ENCODE measurements at regions not wholly inside any gene's neighbourhood (a gene's known extent, or its start where the extent isn't known, plus 50 kb on each side); places are given as distances from the start of the nearest gene placed in this dataset.

DNA sequence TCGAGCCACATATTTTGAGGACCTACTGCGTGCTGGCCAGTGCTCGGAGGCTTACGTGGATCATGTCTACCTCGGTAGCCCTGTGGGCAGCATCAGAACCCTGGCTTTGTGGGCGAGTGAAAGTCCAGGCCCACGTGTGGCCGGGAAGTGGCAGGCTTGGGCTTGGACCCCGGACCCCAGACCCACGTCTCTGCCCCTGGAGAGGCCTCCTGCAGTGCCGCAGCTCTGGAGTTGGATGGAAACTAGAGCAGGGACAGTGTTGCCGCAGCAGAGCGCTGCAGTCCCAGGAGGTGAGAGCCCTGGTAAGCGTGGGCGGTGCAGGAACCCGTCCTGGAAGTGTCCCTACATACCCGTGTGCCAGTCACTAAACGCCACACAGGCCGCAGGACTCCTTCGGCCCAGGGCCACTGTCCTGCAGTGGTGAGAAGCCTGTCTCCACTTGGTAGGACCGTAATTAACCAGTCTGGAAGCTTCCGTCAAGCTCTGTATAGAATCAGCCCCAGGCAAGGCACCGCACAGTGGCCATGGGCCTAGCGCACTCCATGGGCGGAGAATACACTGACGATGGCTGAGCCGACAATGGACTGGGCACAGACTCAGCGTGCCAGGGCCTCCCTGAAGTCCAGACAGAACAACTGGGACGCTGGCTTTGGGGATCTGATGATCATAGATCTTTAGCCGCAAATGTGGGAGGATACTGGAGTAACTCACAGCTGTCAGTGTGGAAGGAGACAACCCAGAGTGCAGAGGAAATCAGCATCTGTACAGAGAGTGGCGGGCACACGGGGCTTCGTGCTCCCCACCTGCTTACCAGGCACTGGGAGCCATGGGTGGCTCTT is 219.5 kb downstream of the KIF26A start:
- Histone ChIP-seq H3K4me3 (ENCODE audit: severe bottlenecking) (no peak overlapping the region), H3K27me3 (ENCODE audit: insufficient read depth, poor library complexity, severe bottlenecking) (peaks cover 24% of the 10 kb centered on the region), H3K4me1 (ENCODE audit: insufficient read depth, poor library complexity, severe bottlenecking) (no peaks in the 10 kb centered on the region), H3K9me3 (ENCODE audit: severe bottlenecking) (no peaks in the 10 kb centered on the region), H3K36me3 (ENCODE audit: low read depth) (no peaks in the 10 kb centered on the region), H3K27ac (ENCODE audit: poor library complexity, severe bottlenecking) (no peak overlapping the region)
- peak; percentile 59 for DNase-seq (ENCODE audit: low spot score)
- TF ChIP-seq, protein P1, sequence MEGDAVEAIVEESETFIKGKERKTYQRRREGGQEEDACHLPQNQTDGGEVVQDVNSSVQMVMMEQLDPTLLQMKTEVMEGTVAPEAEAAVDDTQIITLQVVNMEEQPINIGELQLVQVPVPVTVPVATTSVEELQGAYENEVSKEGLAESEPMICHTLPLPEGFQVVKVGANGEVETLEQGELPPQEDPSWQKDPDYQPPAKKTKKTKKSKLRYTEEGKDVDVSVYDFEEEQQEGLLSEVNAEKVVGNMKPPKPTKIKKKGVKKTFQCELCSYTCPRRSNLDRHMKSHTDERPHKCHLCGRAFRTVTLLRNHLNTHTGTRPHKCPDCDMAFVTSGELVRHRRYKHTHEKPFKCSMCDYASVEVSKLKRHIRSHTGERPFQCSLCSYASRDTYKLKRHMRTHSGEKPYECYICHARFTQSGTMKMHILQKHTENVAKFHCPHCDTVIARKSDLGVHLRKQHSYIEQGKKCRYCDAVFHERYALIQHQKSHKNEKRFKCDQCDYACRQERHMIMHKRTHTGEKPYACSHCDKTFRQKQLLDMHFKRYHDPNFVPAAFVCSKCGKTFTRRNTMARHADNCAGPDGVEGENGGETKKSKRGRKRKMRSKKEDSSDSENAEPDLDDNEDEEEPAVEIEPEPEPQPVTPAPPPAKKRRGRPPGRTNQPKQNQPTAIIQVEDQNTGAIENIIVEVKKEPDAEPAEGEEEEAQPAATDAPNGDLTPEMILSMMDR (IDR thresholded peaks at IDR 0.05; ENCODE audit: poor library complexity, severe bottlenecking), result no peak
- ATAC-seq (ENCODE audit: low read depth), result no peak

DNA sequence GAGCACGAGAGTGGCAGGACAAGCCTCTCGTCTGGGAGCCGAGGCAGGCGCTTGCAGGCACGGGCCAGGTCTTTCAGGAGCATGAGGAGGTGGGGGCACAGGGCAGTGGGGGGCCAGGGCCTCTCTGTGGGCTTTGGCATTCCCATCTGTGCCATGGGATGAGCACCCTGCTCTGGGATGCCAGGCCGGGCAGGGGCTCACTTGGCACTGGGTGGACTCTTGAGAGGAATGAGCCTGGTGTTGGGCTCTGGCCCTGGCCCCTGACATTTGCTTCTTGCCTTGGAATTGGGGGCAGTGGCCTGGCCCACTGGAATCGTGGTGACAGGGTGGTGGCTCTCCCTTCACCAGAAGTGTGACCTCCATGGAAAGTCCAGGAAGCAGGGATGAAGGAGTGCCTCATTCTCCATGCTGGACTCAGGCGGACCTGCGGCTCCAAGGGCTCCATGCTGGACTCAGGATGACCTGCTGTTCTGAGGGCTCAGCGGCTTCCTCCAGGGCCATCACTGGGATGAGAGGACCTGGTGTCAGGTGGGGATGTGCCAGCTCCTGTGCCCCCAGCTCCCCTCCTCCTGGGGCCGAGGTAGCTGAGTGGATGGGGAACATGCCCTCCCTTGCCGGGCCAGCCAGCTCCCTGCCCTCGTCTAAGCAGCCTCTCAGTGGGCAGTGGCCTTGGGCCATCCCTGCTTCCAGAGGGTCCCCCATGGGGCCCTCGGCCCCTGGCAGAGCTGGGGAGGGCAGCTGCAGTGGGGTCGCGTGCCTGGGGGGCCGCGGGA is 220.3 kb downstream of the KIF26A start:
- Histone ChIP-seq H3K27ac (ENCODE audit: poor library complexity, severe bottlenecking) (no peak overlapping the region), H3K27me3 (ENCODE audit: insufficient read depth, poor library complexity, severe bottlenecking) (peaks cover 32% of the 10 kb centered on the region), H3K36me3 (ENCODE audit: low read depth) (no peaks in the 10 kb centered on the region), H3K4me3 (ENCODE audit: severe bottlenecking) (no peak overlapping the region), H3K9me3 (ENCODE audit: severe bottlenecking) (no peaks in the 10 kb centered on the region), H3K4me1 (ENCODE audit: insufficient read depth, poor library complexity, severe bottlenecking) (no peaks in the 10 kb centered on the region)
- ATAC-seq (ENCODE audit: low read depth) (no peak), DNase-seq (ENCODE audit: low spot score) (peak; percentile 64)
- TF ChIP-seq, protein P1 (IDR thresholded peaks at IDR 0.05; ENCODE audit: poor library complexity, severe bottlenecking), result no peak

DNA sequence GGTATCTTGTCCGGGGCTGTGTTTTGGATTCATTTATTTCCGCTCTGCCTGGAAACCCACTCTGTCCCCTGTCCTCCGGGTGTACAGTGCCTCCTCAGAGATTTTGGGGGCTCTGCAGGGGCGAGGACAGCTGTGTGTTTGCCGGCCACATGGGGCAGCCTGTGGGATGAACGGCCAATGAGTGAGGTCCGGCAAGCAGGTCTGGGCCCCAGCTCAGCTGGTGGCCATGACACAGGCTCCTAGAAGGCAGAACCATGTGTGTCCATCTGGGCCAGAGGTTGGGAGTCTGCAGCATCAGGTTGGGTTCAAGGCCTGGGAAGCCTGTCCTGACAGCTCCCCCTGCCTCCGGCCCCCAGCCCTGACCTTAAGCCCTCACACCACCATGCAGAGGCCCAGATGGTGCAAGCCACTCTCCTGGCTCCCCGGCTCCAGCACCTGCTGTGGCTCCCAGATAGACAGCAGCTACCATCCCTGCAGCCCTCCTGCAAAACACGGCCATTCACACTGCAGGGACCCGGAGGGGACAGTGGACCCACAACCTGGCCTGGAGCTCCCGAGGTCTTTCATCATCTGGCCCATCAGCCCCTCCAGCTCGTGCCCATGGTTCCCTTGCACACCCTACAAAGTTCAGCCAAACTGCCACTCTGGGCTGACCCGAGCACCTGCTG is 220.1 kb upstream of the C14orf180 start:
- TF ChIP-seq, protein P1 (IDR thresholded peaks at IDR 0.05; ENCODE audit: poor library complexity, severe bottlenecking), result no peak
- Histone ChIP-seq H3K9me3 (ENCODE audit: severe bottlenecking) (no peaks in the 10 kb centered on the region), H3K27ac (ENCODE audit: poor library complexity, severe bottlenecking) (no peak overlapping the region), H3K27me3 (ENCODE audit: insufficient read depth, poor library complexity, severe bottlenecking) (peaks cover 38% of the 10 kb centered on the region), H3K4me3 (ENCODE audit: severe bottlenecking) (no peak overlapping the region), H3K36me3 (ENCODE audit: low read depth) (no peaks in the 10 kb centered on the region), H3K4me1 (ENCODE audit: insufficient read depth, poor library complexity, severe bottlenecking) (no peaks in the 10 kb centered on the region)
- DNase-seq (ENCODE audit: low spot score) (no peak), ATAC-seq (ENCODE audit: low read depth) (no peak)

DNA sequence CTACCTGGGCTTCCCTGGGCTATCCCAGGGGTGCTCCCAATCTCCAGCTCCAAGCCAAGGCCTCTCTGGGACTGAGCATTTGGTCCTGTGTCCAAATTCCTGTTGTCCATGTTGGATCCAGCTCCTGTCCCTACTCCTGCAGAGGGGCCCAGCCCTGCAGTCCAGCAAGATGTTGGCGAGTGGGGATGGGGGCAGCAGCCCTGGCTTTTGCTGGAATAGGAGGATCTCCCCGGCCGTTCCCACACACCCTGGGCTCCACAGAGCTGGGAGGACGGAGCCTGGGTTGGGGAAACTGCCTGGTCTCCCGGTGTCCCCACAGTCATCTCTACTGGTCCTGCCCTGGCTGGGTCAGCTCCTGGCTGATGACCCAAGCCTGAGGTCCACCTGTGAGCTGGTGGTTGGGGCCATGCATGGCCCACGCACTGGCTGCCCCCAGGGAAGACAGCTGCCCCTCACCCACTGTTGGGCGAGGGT is 219.6 kb upstream of the C14orf180 start:
- Histone ChIP-seq H3K27ac (ENCODE audit: poor library complexity, severe bottlenecking) (no peak overlapping the region), H3K4me1 (ENCODE audit: insufficient read depth, poor library complexity, severe bottlenecking) (no peaks in the 10 kb centered on the region), H3K4me3 (ENCODE audit: severe bottlenecking) (no peak overlapping the region), H3K36me3 (ENCODE audit: low read depth) (no peaks in the 10 kb centered on the region), H3K27me3 (ENCODE audit: insufficient read depth, poor library complexity, severe bottlenecking) (peaks cover 44% of the 10 kb centered on the region), H3K9me3 (ENCODE audit: severe bottlenecking) (no peaks in the 10 kb centered on the region)
- DNase-seq (ENCODE audit: low spot score) (peak; percentile 51), ATAC-seq (ENCODE audit: low read depth) (no peak)
- TF ChIP-seq, protein P1 (IDR thresholded peaks at IDR 0.05; ENCODE audit: poor library complexity, severe bottlenecking), result no peak
